Activated CD8-positive, alpha-beta memory T cell treated with anti-CD3 and anti-CD28 coated beads, Interleukin-2, amount 50 U/mL, for 4 hours (primary cell): ENCODE measurements at regions not wholly inside any gene's neighbourhood (a gene's known extent, or its start where the extent isn't known, plus 50 kb on each side); places are given as distances from the start of the nearest gene placed in this dataset.
"Not testable (repeated sequence)": the region's sequence is repeated elsewhere in the genome, so short reads cannot be mapped to it uniquely, and the experiment has no call there.

ENCODE experiments used
- DNase-seq: peaks from one replicate; pipeline ENCODE4 v3.0.0-alpha.2; 2020

- DNase-seq, result no peak
These were observed 234.9 kb upstream of the LMCD1 start for GRCh38 chr3:8266730-8267131.

GRCh38 chr3:8273479-8273878 is 228.1 kb upstream of the LMCD1 start:
- DNase-seq, result no peak

- DNase-seq, result no peak
These were observed 225.6 kb upstream of the LMCD1 start for GRCh38 chr3:8276056-8276455.

GRCh38 chr3:8276506-8276905 is 225.1 kb upstream of the LMCD1 start:
- no peak for DNase-seq

GRCh38 chr3:8278448-8278847 is 223.2 kb upstream of the LMCD1 start:
- no peak for DNase-seq

- no peak for DNase-seq
These were observed 222.1 kb upstream of the LMCD1 start for GRCh38 chr3:8279476-8279875.

GRCh38 chr3:8279886-8280550 is 221.6 kb upstream of the LMCD1 start:
- DNase-seq, result no peak

GRCh38 chr3:8282541-8283165 is 219.0 kb upstream of the LMCD1 start:
- DNase-seq, result no peak

- no peak for DNase-seq
These were observed 218.4 kb upstream of the LMCD1 start for GRCh38 chr3:8283193-8283592.

- DNase-seq, result no peak
These were observed 215.5 kb upstream of the LMCD1 start for GRCh38 chr3:8286086-8286485.

- DNase-seq, result no peak
These were observed 214.9 kb upstream of the LMCD1 start for GRCh38 chr3:8286749-8287148.

GRCh38 chr3:8290611-8291010 is 211.0 kb upstream of the LMCD1 start:
- no peak for DNase-seq

- DNase-seq, result no peak
These were observed 205.2 kb upstream of the LMCD1 start for GRCh38 chr3:8296461-8296860.

- DNase-seq, result no peak
These were observed 203.3 kb upstream of the LMCD1 start for GRCh38 chr3:8298021-8298954.

GRCh38 chr3:8301977-8302735 is 199.5 kb upstream of the LMCD1 start:
- DNase-seq, result no peak

GRCh38 chr3:8303466-8303865 is 198.2 kb upstream of the LMCD1 start:
- no peak for DNase-seq

- DNase-seq, result no peak
These were observed 196.3 kb upstream of the LMCD1 start for GRCh38 chr3:8305371-8305770.

- no peak for DNase-seq
These were observed 194.0 kb upstream of the LMCD1 start for GRCh38 chr3:8307545-8308110.

- DNase-seq, result no peak
These were observed 190.3 kb upstream of the LMCD1 start for GRCh38 chr3:8311321-8311720.

GRCh38 chr3:8312685-8313084 is 188.9 kb upstream of the LMCD1 start:
- DNase-seq, result no peak

GRCh38 chr3:8313560-8314267 is 187.9 kb upstream of the LMCD1 start:
- DNase-seq, result no peak

- DNase-seq, result not testable (repeated sequence)
These were observed 186.1 kb upstream of the LMCD1 start for GRCh38 chr3:8315526-8315925.
